ENCODE measurements at regions not wholly inside any gene's neighbourhood (a gene's known extent, or its start where the extent isn't known, plus 50 kb on each side); places are given as distances from the start of the nearest gene placed in this dataset.
"Not testable (repeated sequence)": the region's sequence is repeated elsewhere in the genome, so short reads cannot be mapped to it uniquely, and the experiment has no call there.

- in situ Hi-C loops (cut with HindIII; ENCODE audit: low pct_ligation_motif_present, low pct_unique_long_range_greater_than_20kb, low sequenced_read_pairs), result no loop called here
- no peak for DNase-seq
Observed at GRCh38 chr20:53655625-53656292, 62.1 kb upstream of the ZNF217 start.

GRCh38 chr20:53654932-53655624, 61.4 kb upstream of the ZNF217 start:
- in situ Hi-C loops (cut with HindIII; ENCODE audit: low pct_ligation_motif_present, low pct_unique_long_range_greater_than_20kb, low sequenced_read_pairs), result no loop called here
- DNase-seq, result no peak

GRCh38 chr20:53654521-53654920, 60.9 kb upstream of the ZNF217 start:
- DNase-seq; in situ Hi-C loops (cut with HindIII; ENCODE audit: low pct_ligation_motif_present, low pct_unique_long_range_greater_than_20kb, low sequenced_read_pairs): not testable (repeated sequence)

GRCh38 chr20:53652859-53653517, 59.3 kb upstream of the ZNF217 start:
- no peak for DNase-seq
- in situ Hi-C loops (cut with HindIII; ENCODE audit: low pct_ligation_motif_present, low pct_unique_long_range_greater_than_20kb, low sequenced_read_pairs), result no loop called here

GRCh38 chr20:53652090-53652858, 58.6 kb upstream of the ZNF217 start:
- in situ Hi-C loops (cut with HindIII; ENCODE audit: low pct_ligation_motif_present, low pct_unique_long_range_greater_than_20kb, low sequenced_read_pairs), result no loop called here
- DNase-seq, result no peak

GRCh38 chr20:53649493-53649892, 55.9 kb upstream of the ZNF217 start:
- DNase-seq; in situ Hi-C loops (cut with HindIII; ENCODE audit: low pct_ligation_motif_present, low pct_unique_long_range_greater_than_20kb, low sequenced_read_pairs): not testable (repeated sequence)

- in situ Hi-C loops (cut with HindIII; ENCODE audit: low pct_ligation_motif_present, low pct_unique_long_range_greater_than_20kb, low sequenced_read_pairs), result no loop called here
- DNase-seq, result no peak
Observed at GRCh38 chr20:53647286-53647821, 53.7 kb upstream of the ZNF217 start.

- in situ Hi-C loops (cut with HindIII; ENCODE audit: low pct_ligation_motif_present, low pct_unique_long_range_greater_than_20kb, low sequenced_read_pairs), result no loop called here
- DNase-seq, result no peak
Observed at GRCh38 chr20:53646550-53646949, 52.9 kb upstream of the ZNF217 start.

- no peak for DNase-seq
- in situ Hi-C loops (cut with HindIII; ENCODE audit: low pct_ligation_motif_present, low pct_unique_long_range_greater_than_20kb, low sequenced_read_pairs), result no loop called here
Observed at GRCh38 chr20:53645582-53645897, 51.9 kb upstream of the ZNF217 start.

GRCh38 chr20:53644108-53644507, 50.5 kb upstream of the ZNF217 start:
- DNase-seq; in situ Hi-C loops (cut with HindIII; ENCODE audit: low pct_ligation_motif_present, low pct_unique_long_range_greater_than_20kb, low sequenced_read_pairs): not testable (repeated sequence)
